ENCODE measurements at regions not wholly inside any gene's neighbourhood (a gene's known extent, or its start where the extent isn't known, plus 50 kb on each side); places are given as distances from the start of the nearest gene placed in this dataset.

DNA sequence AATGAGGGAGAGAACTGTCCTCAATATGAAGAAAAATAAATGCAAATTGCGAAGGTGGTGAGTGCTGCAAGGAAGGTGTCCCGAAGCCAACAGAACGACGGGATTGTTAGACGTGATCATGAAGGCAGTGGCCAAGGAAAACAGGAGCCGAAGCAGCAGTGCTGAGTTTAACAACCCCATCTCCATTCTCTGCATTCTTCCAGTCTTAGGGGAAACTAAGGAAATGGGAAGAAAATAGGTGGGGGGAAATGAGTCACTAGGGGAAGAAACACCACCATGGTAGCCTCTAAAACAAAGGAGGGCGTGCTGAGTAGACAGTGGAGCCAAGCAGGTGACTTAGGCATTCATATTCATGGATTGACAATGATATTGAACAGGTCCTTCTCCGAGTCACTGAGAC, 192.2 kb upstream of the AKR1E2 start:
- FAIRE-seq: peak; percentile 43
- TF ChIP-seq, protein P1, sequence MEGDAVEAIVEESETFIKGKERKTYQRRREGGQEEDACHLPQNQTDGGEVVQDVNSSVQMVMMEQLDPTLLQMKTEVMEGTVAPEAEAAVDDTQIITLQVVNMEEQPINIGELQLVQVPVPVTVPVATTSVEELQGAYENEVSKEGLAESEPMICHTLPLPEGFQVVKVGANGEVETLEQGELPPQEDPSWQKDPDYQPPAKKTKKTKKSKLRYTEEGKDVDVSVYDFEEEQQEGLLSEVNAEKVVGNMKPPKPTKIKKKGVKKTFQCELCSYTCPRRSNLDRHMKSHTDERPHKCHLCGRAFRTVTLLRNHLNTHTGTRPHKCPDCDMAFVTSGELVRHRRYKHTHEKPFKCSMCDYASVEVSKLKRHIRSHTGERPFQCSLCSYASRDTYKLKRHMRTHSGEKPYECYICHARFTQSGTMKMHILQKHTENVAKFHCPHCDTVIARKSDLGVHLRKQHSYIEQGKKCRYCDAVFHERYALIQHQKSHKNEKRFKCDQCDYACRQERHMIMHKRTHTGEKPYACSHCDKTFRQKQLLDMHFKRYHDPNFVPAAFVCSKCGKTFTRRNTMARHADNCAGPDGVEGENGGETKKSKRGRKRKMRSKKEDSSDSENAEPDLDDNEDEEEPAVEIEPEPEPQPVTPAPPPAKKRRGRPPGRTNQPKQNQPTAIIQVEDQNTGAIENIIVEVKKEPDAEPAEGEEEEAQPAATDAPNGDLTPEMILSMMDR (IDR thresholded peaks at IDR 0.05; ENCODE audit: insufficient read depth, low read length, severe bottlenecking): no peak
- no peak overlapping the region for H3K4me3 ChIP-seq (ENCODE audit: low read depth, low read length)

DNA sequence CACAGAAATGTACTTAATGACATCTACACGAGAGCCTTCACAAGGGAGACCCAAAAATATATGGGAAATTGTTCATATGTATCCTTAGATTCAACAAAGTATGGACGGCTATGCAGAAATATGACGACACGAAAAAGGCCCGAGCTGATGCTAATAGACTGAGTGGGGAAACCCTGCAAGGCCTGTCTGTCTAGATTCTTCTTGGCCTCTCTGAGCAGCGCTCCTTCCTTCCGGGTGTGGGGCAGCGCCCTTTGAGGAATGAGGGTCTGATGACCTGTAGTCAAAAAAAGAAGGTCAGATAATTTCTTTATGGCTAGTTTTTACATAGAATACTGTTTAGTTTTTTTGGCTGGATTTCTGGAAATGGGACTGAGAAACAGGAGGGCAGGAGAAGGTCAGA, 192.8 kb upstream of the AKR1E2 start:
- FAIRE-seq (no peak), DNase-seq (ENCODE audit: low read depth) (no peak)
- H3K27me3 ChIP-seq (ENCODE audit: control insufficient read depth, insufficient read depth, low read length): no peaks in the 10 kb centered on the region
- TF ChIP-seq, protein P1 (IDR thresholded peaks at IDR 0.05; ENCODE audit: insufficient read depth, low read length, severe bottlenecking): no peak
- no peaks in the 10 kb centered on the region for H3K36me3 ChIP-seq (ENCODE audit: control insufficient read depth, insufficient read depth, low read length)
- H3K4me3 ChIP-seq (ENCODE audit: low read depth, low read length): no peak overlapping the region

More for the DNA sequence above, 192.2 kb upstream of the AKR1E2 start:
- Histone ChIP-seq H3K27me3 (ENCODE audit: control insufficient read depth, insufficient read depth, low read length) (no peaks in the 10 kb centered on the region), H3K36me3 (ENCODE audit: control insufficient read depth, insufficient read depth, low read length) (no peaks in the 10 kb centered on the region)
- no peak for DNase-seq (ENCODE audit: low read depth)

DNA sequence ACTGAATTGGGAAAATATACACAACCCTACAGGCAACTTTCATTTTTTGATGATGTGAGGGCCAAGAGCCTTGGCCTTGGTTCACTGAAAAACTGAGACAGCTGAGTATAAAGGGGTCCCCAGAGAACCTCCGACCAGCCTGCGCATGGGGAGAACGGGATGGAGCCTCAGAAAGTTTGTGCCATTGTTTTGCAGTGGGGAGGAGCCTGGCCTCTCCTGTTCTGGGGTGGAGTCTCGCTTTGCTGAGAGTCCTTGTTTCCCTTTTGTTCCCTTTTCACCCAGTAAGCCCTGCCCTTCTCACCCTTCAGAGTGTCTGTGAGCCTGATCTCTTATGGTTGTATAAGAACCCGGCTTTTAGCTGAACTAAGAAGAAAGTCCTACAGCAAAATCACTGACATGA, 193.2 kb upstream of the AKR1E2 start:
- Histone ChIP-seq H3K27me3 (ENCODE audit: control insufficient read depth, insufficient read depth, low read length) (no peaks in the 10 kb centered on the region), H3K4me3 (ENCODE audit: low read depth, low read length) (no peak overlapping the region), H3K36me3 (ENCODE audit: control insufficient read depth, insufficient read depth, low read length) (no peaks in the 10 kb centered on the region)
- DNase-seq (ENCODE audit: low read depth) (no peak), FAIRE-seq (no peak)
- TF ChIP-seq, protein P1 (IDR thresholded peaks at IDR 0.05; ENCODE audit: insufficient read depth, low read length, severe bottlenecking): no peak

DNA sequence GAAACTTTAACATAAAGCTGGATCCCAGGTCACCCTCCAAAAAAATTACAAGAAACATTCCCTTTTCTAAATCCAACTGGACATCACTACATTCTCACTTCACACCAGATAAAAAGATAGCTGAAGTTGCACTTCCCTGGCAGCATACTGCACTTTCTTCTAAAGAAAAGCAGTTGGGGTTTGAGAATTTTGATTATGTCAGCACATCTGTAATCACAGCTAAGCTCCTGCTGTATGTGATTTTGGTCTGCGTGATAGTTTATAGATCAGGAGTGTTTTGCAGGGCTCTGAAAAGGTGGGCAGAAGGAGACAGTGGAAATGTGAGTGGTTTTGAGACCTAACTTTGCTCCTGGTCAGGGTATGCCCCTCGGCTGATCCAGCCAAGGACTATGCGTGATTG, 199.1 kb upstream of the AKR1E2 start:
- Histone ChIP-seq H3K36me3 (ENCODE audit: control insufficient read depth, insufficient read depth, low read length) (no peaks in the 10 kb centered on the region), H3K27me3 (ENCODE audit: control insufficient read depth, insufficient read depth, low read length) (no peaks in the 10 kb centered on the region), H3K4me3 (ENCODE audit: low read depth, low read length) (no peak overlapping the region)
- FAIRE-seq (no peak), DNase-seq (ENCODE audit: low read depth) (no peak)
- TF ChIP-seq, protein P1 (IDR thresholded peaks at IDR 0.05; ENCODE audit: insufficient read depth, low read length, severe bottlenecking): no peak

DNA sequence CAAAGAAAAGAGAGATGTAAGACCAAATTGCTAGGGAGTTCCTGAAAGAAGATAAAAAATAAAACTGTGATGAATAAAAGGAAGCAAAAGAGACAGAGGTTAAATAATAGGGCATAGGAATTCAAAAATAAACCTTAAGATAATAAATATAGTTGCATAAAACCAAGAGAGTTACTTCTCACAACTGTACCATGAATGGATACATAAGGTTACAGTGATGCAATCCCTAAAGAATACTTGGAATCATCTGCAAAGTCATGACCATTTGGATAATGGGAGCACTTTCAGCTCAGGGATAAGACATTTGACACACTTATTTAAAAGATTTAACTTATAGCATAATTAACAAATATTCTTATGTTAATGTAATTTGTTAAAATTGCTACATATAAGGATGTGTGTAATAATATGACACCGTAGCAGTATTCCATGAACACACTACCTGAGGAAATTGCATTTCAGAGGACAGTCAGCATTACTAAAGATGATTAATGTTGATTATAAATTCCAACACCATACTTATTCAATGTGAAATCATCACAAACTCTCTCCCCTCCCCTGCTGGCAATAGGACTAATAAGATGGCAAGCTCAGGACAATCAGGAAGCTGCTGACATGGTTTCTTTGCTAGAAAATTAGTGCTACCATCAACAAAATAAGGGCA, 202.1 kb upstream of the AKR1E2 start:
- FAIRE-seq (no peak), DNase-seq (ENCODE audit: low read depth) (peak; percentile 79)
- Histone ChIP-seq H3K27me3 (ENCODE audit: control insufficient read depth, insufficient read depth, low read length) (no peaks in the 10 kb centered on the region), H3K4me3 (ENCODE audit: low read depth, low read length) (no peak overlapping the region), H3K36me3 (ENCODE audit: control insufficient read depth, insufficient read depth, low read length) (no peaks in the 10 kb centered on the region)
- TF ChIP-seq, protein P1 (IDR thresholded peaks at IDR 0.05; ENCODE audit: insufficient read depth, low read length, severe bottlenecking): no peak

DNA sequence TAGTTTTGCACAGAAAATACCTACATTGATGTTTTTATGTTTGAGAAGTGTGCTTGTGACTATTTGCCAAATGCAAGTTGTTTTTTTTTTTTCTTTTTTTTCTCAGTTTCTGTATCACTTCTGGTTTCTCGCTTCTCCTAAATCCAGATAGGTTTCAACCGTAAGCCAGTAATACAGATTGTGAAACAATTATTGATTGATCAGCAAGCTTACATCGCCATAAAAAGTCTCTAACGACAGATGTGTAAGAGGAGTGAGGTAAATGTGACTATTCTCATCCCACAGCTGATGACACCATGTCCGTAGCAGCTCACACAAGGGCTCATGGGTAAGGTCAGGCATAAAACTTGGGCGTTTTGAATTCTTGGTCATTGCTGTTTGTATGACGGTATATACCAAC, 202.8 kb upstream of the AKR1E2 start:
- no peaks in the 10 kb centered on the region for H3K36me3 ChIP-seq (ENCODE audit: control insufficient read depth, insufficient read depth, low read length)
- DNase-seq (ENCODE audit: low read depth): no peak
- H3K27me3 ChIP-seq (ENCODE audit: control insufficient read depth, insufficient read depth, low read length): no peaks in the 10 kb centered on the region
- TF ChIP-seq, protein P1 (IDR thresholded peaks at IDR 0.05; ENCODE audit: insufficient read depth, low read length, severe bottlenecking): no peak
- no peak for FAIRE-seq
- no peak overlapping the region for H3K4me3 ChIP-seq (ENCODE audit: low read depth, low read length)

Data from bronchial epithelial cell (primary cell).